IMR-90 (cell line): ENCODE measurements at regions not wholly inside any gene's neighbourhood (a gene's known extent, or its start where the extent isn't known, plus 50 kb on each side); places are given as distances from the start of the nearest gene placed in this dataset.
A peak's percentile ranks its signal among the peaks of the same experiment; 100 is the strongest.

Experiments
- ATAC-seq: fragments of 200-7000 bp; cut with Tn5 transposase; 2 replicates; pipeline ENCODE4 v1.9.1; 2020; ENCODE audit warnings: low read depth, mild to moderate bottlenecking, moderate library complexity
- BruUV-seq: library from RNA; stranded (reverse); fragments of 400-500 nt; replicated peaks from 2 replicates; lab custom pipeline; 2021; lab: Mats Ljungman, UMichigan
- CTCF ChIA-PET: fragments of 300-600 bp; formaldehyde crosslinking; extraction: SDS; loops from one replicate; lab custom pipeline; 2021; ENCODE audit warnings: antibody characterized with exemption; lab: Yijun Ruan, JAX
- POLR2A ChIA-PET: fragments of 300-600 bp; sonication (Branson Sonifier 250); formaldehyde crosslinking; loops from one replicate; lab custom pipeline; 2022; ENCODE audit warnings: antibody characterized with exemption; ENCODE audit not compliant: unreplicated experiment; lab: Charles Lee
- DNase-seq: peaks from one replicate; pipeline ENCODE4 v3.0.0; 2013
- H2AFZ ChIP-seq: replicated peaks from 2 replicates; pipeline ENCODE3; 2013; ENCODE audit warnings: low read length, mild to moderate bottlenecking; ENCODE audit not compliant: poor library complexity
- H2AK5ac ChIP-seq: 2 replicates; pipeline ENCODE4 v1.6.1; 2013; ENCODE audit warnings: low read depth, low read length, inconsistent platforms
- H2AK9ac ChIP-seq: replicated peaks from 2 replicates; pipeline ENCODE3; 2013; ENCODE audit warnings: mild to moderate bottlenecking, low read depth, low read length, moderate library complexity; ENCODE audit not compliant: poor library complexity
- H2BK120ac ChIP-seq: 2 replicates; pipeline ENCODE4 v1.6.1; 2013; ENCODE audit warnings: low read depth, low read length, inconsistent platforms
- H2BK15ac ChIP-seq: 3 replicates; pipeline ENCODE4 v1.6.1; 2013; ENCODE audit warnings: low read depth, low read length, inconsistent platforms
- H2BK20ac ChIP-seq: 2 replicates; pipeline ENCODE4 v1.6.1; 2013; ENCODE audit warnings: low read depth, mild to moderate bottlenecking, inconsistent platforms, low read length, moderate library complexity
- H2BK5ac ChIP-seq: 2 replicates; pipeline ENCODE4 v1.6.1; 2013; ENCODE audit warnings: mild to moderate bottlenecking, low read depth, low read length, inconsistent platforms; ENCODE audit not compliant: poor library complexity, severe bottlenecking
- H3K14ac ChIP-seq: replicated peaks from 2 replicates; pipeline ENCODE4 v1.6.1; 2013; ENCODE audit warnings: low read depth, low read length, inconsistent platforms
- H3K18ac ChIP-seq: 2 replicates; pipeline ENCODE4 v1.6.1; 2013; ENCODE audit warnings: low read depth, low read length, control low read depth
- H3K23ac ChIP-seq: 2 replicates; pipeline ENCODE4 v1.6.1; 2013; ENCODE audit warnings: low read depth, low read length, inconsistent platforms
- H3K27ac ChIP-seq: 2 replicates; pipeline ENCODE4 v1.5.1; 2013; ENCODE audit warnings: mild to moderate bottlenecking, control low read depth, low read length; ENCODE audit not compliant: insufficient read depth
- H3K27me3 ChIP-seq: 2 replicates; pipeline ENCODE4 v1.6.1; 2013; ENCODE audit warnings: low read length; ENCODE audit not compliant: control insufficient read depth, insufficient read depth
- H3K36me3 ChIP-seq: 2 replicates; pipeline ENCODE4 v1.6.1; 2013; ENCODE audit warnings: low read length, mixed read lengths; ENCODE audit not compliant: control insufficient read depth, insufficient read depth
- H3K4ac ChIP-seq: 2 replicates; pipeline ENCODE4 v1.6.1; 2013; ENCODE audit warnings: low read depth, low read length, inconsistent platforms
- H3K4me1 ChIP-seq: 2 replicates; pipeline ENCODE4 v1.6.1; 2013; ENCODE audit warnings: low read length, mixed read lengths; ENCODE audit not compliant: control insufficient read depth, insufficient read depth
- H3K4me2 ChIP-seq: 2 replicates; pipeline ENCODE4 v1.6.1; 2013; ENCODE audit warnings: low read depth, mild to moderate bottlenecking, control low read depth, low read length, moderate library complexity
- H3K4me3 ChIP-seq: 2 replicates; pipeline ENCODE4 v1.5.1; 2013; ENCODE audit warnings: low read depth, mild to moderate bottlenecking, control low read depth, low read length, moderate library complexity; ENCODE audit not compliant: insufficient read depth
- H3K56ac ChIP-seq: 2 replicates; pipeline ENCODE4 v1.6.1; 2013; ENCODE audit warnings: low read length, inconsistent platforms; ENCODE audit not compliant: insufficient read depth; ENCODE audit errors: extremely low read depth
- H3K79me1 ChIP-seq, 2 experiments: 2 replicates each; pipeline ENCODE4 v1.6.1; 2013; ENCODE audit warnings: low read length in 2 of 2, inconsistent platforms in 1 of 2, low read depth in 1 of 2
- H3K9ac ChIP-seq: 2 replicates; pipeline ENCODE4 v1.6.1; 2013; ENCODE audit warnings: low read depth, low read length, control low read depth
- H3K9me1 ChIP-seq: 2 replicates; pipeline ENCODE4 v1.6.1; 2013; ENCODE audit warnings: low read length, inconsistent platforms; ENCODE audit not compliant: insufficient read depth
- H3K9me3 ChIP-seq: 2 replicates; pipeline ENCODE4 v1.6.1; 2013; ENCODE audit warnings: low read length; ENCODE audit not compliant: control insufficient read depth, insufficient read depth
- H4K20me1 ChIP-seq: 2 replicates; pipeline ENCODE4 v1.6.1; 2013; ENCODE audit warnings: low read length, inconsistent platforms; ENCODE audit not compliant: insufficient read depth
- H4K5ac ChIP-seq: 2 replicates; pipeline ENCODE4 v1.6.1; 2013; ENCODE audit warnings: mild to moderate bottlenecking, low read depth, low read length, control low read depth
- H4K8ac ChIP-seq, 2 experiments: 2 replicates each; pipeline ENCODE4 v1.6.1; 2013; ENCODE audit warnings: low read depth in 2 of 2, low read length in 2 of 2, control low read depth in 1 of 2, inconsistent platforms in 1 of 2
- H4K91ac ChIP-seq: 2 replicates; pipeline ENCODE4 v1.6.1; 2013; ENCODE audit warnings: low read depth, low read length, inconsistent platforms; ENCODE audit not compliant: insufficient read depth
- BHLHE40 ChIP-seq: fragments of 150-350 bp; IDR thresholded peaks from 2 replicates; pipeline ENCODE4 v1.6.1; 2016; ENCODE audit warnings: mild to moderate bottlenecking, low read depth, low read length
- CHD1 ChIP-seq: IDR thresholded peaks from 2 replicates; pipeline ENCODE4 v1.6.1; 2012; ENCODE audit warnings: low read depth, low read length, improper control_type of control experiment
- FOS ChIP-seq: fragments of 150-350 bp; IDR thresholded peaks from 2 replicates; pipeline ENCODE4 v1.6.1; 2016; ENCODE audit warnings: low read depth, low read length
- MAFK ChIP-seq: IDR thresholded peaks from 2 replicates; pipeline ENCODE4 v1.6.1; 2012; ENCODE audit warnings: low read depth, low read length, improper control_type of control experiment
- MAZ ChIP-seq: IDR thresholded peaks from 2 replicates; pipeline ENCODE4 v1.6.1; 2012; ENCODE audit warnings: low read depth, mild to moderate bottlenecking, low read length, improper control_type of control experiment, moderate library complexity, borderline replicate concordance
- NFE2L2 ChIP-seq: fragments of 150-350 bp; IDR thresholded peaks from 2 replicates; pipeline ENCODE4 v1.6.1; 2016; ENCODE audit warnings: low read depth, mild to moderate bottlenecking, low read length
- POLR2A ChIP-seq: IDR thresholded peaks from 2 replicates; pipeline ENCODE4 v1.6.1; 2012; ENCODE audit warnings: mild to moderate bottlenecking, low read depth, low read length
- RAD21 ChIP-seq: IDR thresholded peaks from 2 replicates; pipeline ENCODE4 v1.6.1; 2012; ENCODE audit warnings: low read length, improper control_type of control experiment
- RCOR1 ChIP-seq: IDR thresholded peaks from 2 replicates; pipeline ENCODE4 v1.6.1; 2012; ENCODE audit warnings: mild to moderate bottlenecking, low read length, improper control_type of control experiment; ENCODE audit not compliant: insufficient replicate concordance
- RFX5 ChIP-seq: IDR thresholded peaks from 2 replicates; pipeline ENCODE4 v1.8.0; 2012; ENCODE audit warnings: low read depth, mild to moderate bottlenecking, low read length, moderate library complexity
- SMC3 ChIP-seq: fragments of 150-350 bp; IDR thresholded peaks from 2 replicates; pipeline ENCODE4 v1.6.1; 2016; ENCODE audit warnings: low read depth, mild to moderate bottlenecking, antibody characterized with exemption, low read length, moderate library complexity
- WGBS, 2 experiments: methylation state at CpG; one replicate each; pipeline versions ENCODE4 v1.1.5 to v1.1.7; 2013; ENCODE audit warnings: missing lambda C conversion rate in 2 of 2; ENCODE audit not compliant: insufficient read length in 1 of 2; ENCODE audit errors: extremely low coverage in 2 of 2; 5-methylcytosine and 5-hydroxymethylcytosine counted together
- dilution Hi-C: fragments of 300-500 bp; cut with HindIII; formaldehyde crosslinking; loops from one replicate; pipeline ENCODE4 v1.14.3; 2018; ENCODE audit warnings: low sequenced_read_pairs; ENCODE audit not compliant: unreplicated experiment
- in situ Hi-C: fragments of 300-500 bp; cut with MboI; formaldehyde crosslinking; loops from 3 replicates; pipeline ENCODE4 v1.14.3; 2019; ENCODE audit warnings: low sequenced_read_pairs, inconsistent platforms, mixed read lengths
- intact Hi-C: fragments of 100-400 bp; cut with micrococcal nuclease; formaldehyde crosslinking; loops from 2 replicates; pipeline ENCODE4 v1.10.0; 2022
- TF ChIP-seq, protein P1 (sequence below): fragments of 150-350 bp; IDR thresholded peaks from 2 replicates; pipeline ENCODE4 v1.6.1; 2017; ENCODE audit warnings: mild to moderate bottlenecking, antibody characterized with exemption, low read length, low read depth
- TF ChIP-seq, protein P2 (sequence below): conservative IDR thresholded peaks from 2 replicates; pipeline ENCODE4 v1.5.1; 2012; ENCODE audit warnings: mild to moderate bottlenecking, low read depth, low read length, improper control_type of control experiment

DNA sequence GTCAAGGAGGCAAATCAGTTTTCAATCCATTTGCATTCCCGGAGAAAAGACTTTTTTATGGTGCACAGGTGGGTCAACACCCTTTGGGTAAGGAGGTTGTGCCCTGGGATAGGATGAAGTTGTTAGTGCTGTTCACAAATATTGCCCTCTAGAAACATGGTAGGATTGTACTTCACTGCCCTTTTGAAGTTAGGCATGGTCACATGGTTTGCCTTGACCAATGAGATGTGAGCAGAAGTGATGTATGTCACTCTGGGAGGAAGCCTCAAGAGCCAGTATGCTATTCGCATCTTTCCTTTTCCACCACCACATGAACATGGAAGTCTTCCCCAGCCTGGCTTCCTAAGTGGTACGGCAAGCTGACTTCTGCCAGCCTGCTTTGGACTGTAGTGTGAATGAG lies 182.7 kb downstream of the TMX1 start:
- Histone ChIP-seq H4K5ac (no peak overlapping the region), H3K4ac (peak overlapping the region; percentile 31), H2AK5ac (peak overlapping the region; percentile 49; the same call in 1 of the 2 replicates), H2BK15ac (no peak overlapping the region), H3K56ac (no peak overlapping the region), H3K27me3 (no peaks in the 10 kb centered on the region), H3K23ac (no peak overlapping the region), H3K36me3 (no peaks in the 10 kb centered on the region), H3K4me1 (peaks cover 7% of the 10 kb centered on the region), H2BK5ac (no peak overlapping the region), H3K18ac (no peak overlapping the region), H3K27ac (no peak overlapping the region), H3K9me1 (peaks cover 3% of the 10 kb centered on the region; the same call in 1 of the 2 replicates), H3K9me3 (peaks cover 12% of the 10 kb centered on the region), H2BK120ac (no peak overlapping the region), H2BK20ac (no peak overlapping the region), H3K14ac (0 out of 2 replicates have a peak overlapping the region, but pooled peaks have one; percentile 63), H2AK9ac (no peak overlapping the region), H3K4me3 (no peak overlapping the region), H4K91ac (no peak overlapping the region), H3K9ac (no peak overlapping the region), H2AFZ (no peak overlapping the region), H4K8ac (no peak overlapping the region), H3K4me2 (no peak overlapping the region), H3K79me1 (no peaks in the 10 kb centered on the region), H4K20me1 (no peaks in the 10 kb centered on the region)
- DNase-seq = no peak
- WGBS, 2 experiments = no CpG with 5 or more reads among the region's 3 CpGs
- intact Hi-C loops (no loop called here), dilution Hi-C loops (no loop called here), in situ Hi-C loops (no loop called here)
- CTCF ChIA-PET = no interaction called here
- TF ChIP-seq RAD21 (no peak), RFX5 (no peak), POLR2A (no peak), SMC3 (no peak), MAFK (no peak), MAZ (no peak), FOS (no peak), NFE2L2 (no peak), RCOR1 (no peak), BHLHE40 (no peak), CHD1 (no peak)
- TF ChIP-seq, protein P1, sequence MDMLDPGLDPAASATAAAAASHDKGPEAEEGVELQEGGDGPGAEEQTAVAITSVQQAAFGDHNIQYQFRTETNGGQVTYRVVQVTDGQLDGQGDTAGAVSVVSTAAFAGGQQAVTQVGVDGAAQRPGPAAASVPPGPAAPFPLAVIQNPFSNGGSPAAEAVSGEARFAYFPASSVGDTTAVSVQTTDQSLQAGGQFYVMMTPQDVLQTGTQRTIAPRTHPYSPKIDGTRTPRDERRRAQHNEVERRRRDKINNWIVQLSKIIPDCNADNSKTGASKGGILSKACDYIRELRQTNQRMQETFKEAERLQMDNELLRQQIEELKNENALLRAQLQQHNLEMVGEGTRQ = no peak
- TF ChIP-seq, protein P2, sequence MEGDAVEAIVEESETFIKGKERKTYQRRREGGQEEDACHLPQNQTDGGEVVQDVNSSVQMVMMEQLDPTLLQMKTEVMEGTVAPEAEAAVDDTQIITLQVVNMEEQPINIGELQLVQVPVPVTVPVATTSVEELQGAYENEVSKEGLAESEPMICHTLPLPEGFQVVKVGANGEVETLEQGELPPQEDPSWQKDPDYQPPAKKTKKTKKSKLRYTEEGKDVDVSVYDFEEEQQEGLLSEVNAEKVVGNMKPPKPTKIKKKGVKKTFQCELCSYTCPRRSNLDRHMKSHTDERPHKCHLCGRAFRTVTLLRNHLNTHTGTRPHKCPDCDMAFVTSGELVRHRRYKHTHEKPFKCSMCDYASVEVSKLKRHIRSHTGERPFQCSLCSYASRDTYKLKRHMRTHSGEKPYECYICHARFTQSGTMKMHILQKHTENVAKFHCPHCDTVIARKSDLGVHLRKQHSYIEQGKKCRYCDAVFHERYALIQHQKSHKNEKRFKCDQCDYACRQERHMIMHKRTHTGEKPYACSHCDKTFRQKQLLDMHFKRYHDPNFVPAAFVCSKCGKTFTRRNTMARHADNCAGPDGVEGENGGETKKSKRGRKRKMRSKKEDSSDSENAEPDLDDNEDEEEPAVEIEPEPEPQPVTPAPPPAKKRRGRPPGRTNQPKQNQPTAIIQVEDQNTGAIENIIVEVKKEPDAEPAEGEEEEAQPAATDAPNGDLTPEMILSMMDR = no peak
- POLR2A ChIA-PET = no interaction called here
- no TSS peak for BruUV-seq
- no peak for ATAC-seq
